ENCODE measurements at regions not wholly inside any gene's neighbourhood (a gene's known extent, or its start where the extent isn't known, plus 50 kb on each side); places are given as distances from the start of the nearest gene placed in this dataset.

DNA sequence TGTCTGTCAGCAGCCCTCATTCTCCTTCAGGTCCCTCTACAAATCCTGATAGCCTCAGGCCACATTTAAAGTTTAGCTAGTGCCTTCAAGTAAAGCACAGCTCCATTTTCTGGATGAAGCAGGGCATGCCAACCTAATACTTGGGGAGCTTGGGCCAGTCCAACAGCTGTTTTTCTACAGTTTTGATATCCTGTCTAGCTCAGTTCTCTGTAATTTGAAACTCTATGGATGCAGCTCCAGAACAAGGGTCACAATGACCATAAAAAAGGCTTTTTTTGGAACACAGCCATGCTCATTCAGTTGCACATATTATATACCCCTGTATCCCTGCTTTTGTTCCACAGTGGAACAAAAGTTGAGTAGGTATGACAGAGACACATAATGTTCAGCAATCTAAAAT lies 373.5 kb downstream of the SUCLG1 start:
- no peak overlapping the region for H3K4me3 ChIP-seq (replicated peaks; ENCODE audit: low read depth, low read length)
- TF ChIP-seq, protein P1, sequence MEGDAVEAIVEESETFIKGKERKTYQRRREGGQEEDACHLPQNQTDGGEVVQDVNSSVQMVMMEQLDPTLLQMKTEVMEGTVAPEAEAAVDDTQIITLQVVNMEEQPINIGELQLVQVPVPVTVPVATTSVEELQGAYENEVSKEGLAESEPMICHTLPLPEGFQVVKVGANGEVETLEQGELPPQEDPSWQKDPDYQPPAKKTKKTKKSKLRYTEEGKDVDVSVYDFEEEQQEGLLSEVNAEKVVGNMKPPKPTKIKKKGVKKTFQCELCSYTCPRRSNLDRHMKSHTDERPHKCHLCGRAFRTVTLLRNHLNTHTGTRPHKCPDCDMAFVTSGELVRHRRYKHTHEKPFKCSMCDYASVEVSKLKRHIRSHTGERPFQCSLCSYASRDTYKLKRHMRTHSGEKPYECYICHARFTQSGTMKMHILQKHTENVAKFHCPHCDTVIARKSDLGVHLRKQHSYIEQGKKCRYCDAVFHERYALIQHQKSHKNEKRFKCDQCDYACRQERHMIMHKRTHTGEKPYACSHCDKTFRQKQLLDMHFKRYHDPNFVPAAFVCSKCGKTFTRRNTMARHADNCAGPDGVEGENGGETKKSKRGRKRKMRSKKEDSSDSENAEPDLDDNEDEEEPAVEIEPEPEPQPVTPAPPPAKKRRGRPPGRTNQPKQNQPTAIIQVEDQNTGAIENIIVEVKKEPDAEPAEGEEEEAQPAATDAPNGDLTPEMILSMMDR (IDR thresholded peaks at IDR 0.05; ENCODE audit: low read depth, low read length, missing control alignments), result no peak
- DNase-seq (ENCODE audit: extremely low read depth, low read depth), result no peak

DNA sequence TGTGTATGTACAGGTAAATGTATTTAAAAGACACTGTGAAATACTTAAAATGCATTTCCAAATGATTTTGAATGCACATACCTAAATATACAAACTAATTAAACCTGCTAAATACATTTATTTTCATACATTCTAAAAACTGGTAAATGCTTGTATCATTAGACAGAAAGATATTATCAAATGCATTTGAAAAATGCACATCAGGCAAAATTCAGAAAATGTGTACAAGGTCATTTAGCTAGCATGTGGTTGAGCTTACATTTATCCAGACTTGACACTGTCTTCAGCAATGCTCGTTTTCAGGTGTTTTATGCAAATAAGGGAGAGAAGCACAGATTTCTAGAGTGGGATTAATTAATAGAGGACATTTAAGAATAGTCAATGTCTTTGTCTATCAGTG lies 374.2 kb downstream of the SUCLG1 start:
- DNase-seq (ENCODE audit: extremely low read depth, low read depth), result no peak
- no peak overlapping the region for H3K4me3 ChIP-seq (replicated peaks; ENCODE audit: low read depth, low read length)
- TF ChIP-seq, protein P1 (IDR thresholded peaks at IDR 0.05; ENCODE audit: low read depth, low read length, missing control alignments), result no peak

DNA sequence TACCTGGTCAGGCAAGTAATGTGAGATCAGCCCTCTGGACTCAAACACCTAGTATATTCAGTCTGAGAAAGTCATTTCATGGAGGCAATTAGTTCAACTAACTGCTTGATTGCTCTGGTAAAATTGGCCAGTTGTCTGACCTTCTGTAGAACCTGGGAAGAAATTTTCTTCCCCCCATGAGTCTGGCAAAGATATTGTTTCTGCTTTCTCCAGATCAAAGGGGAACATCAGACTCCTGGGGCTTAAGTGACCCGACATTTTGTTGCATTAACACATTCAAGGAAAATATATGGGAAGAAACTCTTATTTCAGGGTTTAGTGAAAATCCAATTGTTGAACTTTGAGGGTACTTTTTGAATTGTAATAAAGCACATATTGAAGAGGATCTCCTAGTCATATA lies 375.1 kb downstream of the SUCLG1 start:
- no peak for DNase-seq (ENCODE audit: extremely low read depth, low read depth)
- TF ChIP-seq, protein P1 (IDR thresholded peaks at IDR 0.05; ENCODE audit: low read depth, low read length, missing control alignments), result no peak
- no peak overlapping the region for H3K4me3 ChIP-seq (replicated peaks; ENCODE audit: low read depth, low read length)

DNA sequence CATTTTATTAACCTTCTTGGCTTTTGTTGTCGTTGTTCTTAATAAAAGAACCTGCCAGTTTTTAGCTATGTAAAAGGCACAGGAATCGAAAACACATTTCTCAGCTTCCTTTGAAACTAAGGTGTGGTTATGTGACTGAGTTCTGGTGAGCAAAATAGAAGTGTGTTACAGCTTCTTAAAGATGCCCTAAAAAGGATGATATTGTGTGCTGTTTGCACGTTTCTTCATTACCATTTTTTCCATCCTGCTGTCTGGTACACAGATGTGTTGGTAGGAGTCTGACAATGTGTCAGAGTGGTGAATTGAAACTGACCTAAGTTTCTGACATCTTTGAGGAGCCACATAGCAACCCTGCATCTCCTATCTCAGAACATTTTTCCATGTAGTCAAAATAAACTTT lies 380.6 kb downstream of the SUCLG1 start:
- TF ChIP-seq, protein P1 (IDR thresholded peaks at IDR 0.05; ENCODE audit: low read depth, low read length, missing control alignments), result no peak
- no peak overlapping the region for H3K4me3 ChIP-seq (replicated peaks; ENCODE audit: low read depth, low read length)
- DNase-seq (ENCODE audit: extremely low read depth, low read depth), result no peak

DNA sequence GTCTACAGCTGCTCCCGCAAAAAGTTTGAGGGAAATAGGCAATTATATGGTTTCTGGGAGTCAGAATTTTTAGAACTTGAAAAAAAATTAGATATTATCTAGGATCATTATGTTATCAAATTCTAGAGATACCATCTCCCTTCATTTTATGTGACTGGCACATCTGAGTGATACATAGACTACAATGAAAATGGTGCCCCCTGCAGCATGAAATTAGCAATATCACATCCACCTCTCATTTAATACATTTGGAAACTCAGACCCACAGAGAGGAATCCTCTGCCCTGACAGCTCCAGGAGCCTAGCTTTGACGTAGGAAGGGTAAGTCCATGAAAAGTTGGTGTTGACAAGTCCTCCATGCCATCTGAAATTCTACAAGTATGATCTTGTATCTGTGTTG lies 381.6 kb downstream of the SUCLG1 start:
- no peak for DNase-seq (ENCODE audit: extremely low read depth, low read depth)
- no peak overlapping the region for H3K4me3 ChIP-seq (replicated peaks; ENCODE audit: low read depth, low read length)
- TF ChIP-seq, protein P1 (IDR thresholded peaks at IDR 0.05; ENCODE audit: low read depth, low read length, missing control alignments), result no peak

DNA sequence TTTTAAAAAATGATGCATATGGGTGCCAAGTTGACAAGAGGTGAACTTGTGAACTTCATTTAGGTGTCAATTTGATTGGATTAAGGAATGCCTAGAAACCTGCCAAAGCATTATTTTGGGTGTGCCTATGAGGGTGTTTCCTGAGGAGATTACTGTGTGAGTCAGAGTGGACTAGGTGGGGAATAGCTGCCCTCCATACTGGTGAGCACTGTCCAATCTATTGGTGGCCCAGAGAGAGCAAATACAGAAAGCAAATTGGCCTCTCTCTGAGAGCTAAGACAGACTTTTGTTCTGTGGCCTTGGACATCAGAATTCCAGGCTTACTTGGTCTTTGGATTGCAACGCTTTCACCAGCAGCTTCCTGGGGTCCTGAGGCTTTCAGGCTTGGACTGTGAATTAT lies 388.0 kb downstream of the SUCLG1 start:
- TF ChIP-seq, protein P1 (IDR thresholded peaks at IDR 0.05; ENCODE audit: low read depth, low read length, missing control alignments), result no peak
- DNase-seq (ENCODE audit: extremely low read depth, low read depth), result no peak
- no peak overlapping the region for H3K4me3 ChIP-seq (replicated peaks; ENCODE audit: low read depth, low read length)

DNA sequence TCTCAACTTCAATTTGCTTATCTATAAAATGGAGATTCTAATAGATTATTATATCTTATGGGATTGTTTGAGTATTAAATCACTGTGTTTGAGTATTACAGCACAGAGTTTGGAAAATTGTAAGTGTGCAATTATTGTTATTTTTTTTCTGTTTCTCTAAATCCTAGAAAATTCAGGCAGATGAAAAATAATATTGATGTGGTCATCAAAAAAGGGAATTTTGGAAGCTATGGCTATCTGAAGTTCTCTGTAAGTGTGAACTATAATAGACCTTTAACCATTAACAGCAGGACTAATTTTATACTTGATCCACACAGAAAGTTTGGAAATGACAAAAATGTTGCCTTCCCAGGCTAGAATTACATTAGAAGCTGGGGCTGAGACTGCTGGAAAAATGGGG lies 393.2 kb downstream of the SUCLG1 start:
- no peak overlapping the region for H3K4me3 ChIP-seq (replicated peaks; ENCODE audit: low read depth, low read length)
- DNase-seq (ENCODE audit: extremely low read depth, low read depth), result no peak
- TF ChIP-seq, protein P1 (IDR thresholded peaks at IDR 0.05; ENCODE audit: low read depth, low read length, missing control alignments), result no peak
